ENCODE measurements at regions not wholly inside any gene's neighbourhood (a gene's known extent, or its start where the extent isn't known, plus 50 kb on each side); places are given as distances from the start of the nearest gene placed in this dataset.

DNA sequence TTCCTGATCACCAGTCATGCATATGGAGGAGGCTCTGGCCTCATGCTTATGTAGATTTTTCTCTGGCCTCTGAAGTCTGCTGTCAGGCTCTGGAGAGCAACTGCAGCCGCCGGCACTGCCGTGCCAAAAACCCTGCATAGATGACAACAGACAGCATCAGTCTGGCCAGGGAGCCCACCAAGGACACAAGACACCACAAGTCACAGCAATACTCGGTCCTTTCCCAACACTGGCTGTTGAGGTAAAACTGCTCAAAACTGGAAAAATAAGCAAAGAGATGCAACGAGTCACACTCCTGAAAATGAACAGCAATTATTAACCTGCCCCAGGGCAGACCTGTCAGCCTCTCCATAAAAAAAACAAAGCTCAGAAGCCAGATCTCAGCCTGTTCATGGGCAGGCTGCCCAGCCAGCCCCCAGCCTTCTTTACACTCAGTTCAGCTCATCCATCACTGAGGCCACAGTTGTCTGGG is 186.0 kb upstream of the RAB6C start:
- TF ChIP-seq POLR2A (IDR thresholded peaks at IDR 0.05), result no peak
- TF ChIP-seq, protein P1, sequence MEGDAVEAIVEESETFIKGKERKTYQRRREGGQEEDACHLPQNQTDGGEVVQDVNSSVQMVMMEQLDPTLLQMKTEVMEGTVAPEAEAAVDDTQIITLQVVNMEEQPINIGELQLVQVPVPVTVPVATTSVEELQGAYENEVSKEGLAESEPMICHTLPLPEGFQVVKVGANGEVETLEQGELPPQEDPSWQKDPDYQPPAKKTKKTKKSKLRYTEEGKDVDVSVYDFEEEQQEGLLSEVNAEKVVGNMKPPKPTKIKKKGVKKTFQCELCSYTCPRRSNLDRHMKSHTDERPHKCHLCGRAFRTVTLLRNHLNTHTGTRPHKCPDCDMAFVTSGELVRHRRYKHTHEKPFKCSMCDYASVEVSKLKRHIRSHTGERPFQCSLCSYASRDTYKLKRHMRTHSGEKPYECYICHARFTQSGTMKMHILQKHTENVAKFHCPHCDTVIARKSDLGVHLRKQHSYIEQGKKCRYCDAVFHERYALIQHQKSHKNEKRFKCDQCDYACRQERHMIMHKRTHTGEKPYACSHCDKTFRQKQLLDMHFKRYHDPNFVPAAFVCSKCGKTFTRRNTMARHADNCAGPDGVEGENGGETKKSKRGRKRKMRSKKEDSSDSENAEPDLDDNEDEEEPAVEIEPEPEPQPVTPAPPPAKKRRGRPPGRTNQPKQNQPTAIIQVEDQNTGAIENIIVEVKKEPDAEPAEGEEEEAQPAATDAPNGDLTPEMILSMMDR (IDR thresholded peaks at IDR 0.05), result no peak

Measured in ovary (tissue), 3 donors.